ENCODE measurements at regions not wholly inside any gene's neighbourhood (a gene's known extent, or its start where the extent isn't known, plus 50 kb on each side); places are given as distances from the start of the nearest gene placed in this dataset.

- no peak for TF ChIP-seq YY1 (IDR thresholded peaks at IDR 0.05; ENCODE audit: insufficient read depth, insufficient read length)
- TF ChIP-seq SUZ12 (IDR thresholded peaks at IDR 0.05; ENCODE audit: extremely low read depth, insufficient read depth, insufficient read length), result no peak
- no peak for TF ChIP-seq ZNF274 (IDR thresholded peaks at IDR 0.05; ENCODE audit: low read depth, low read length)
Observed at GRCh38 chr9:109862452-109862851, 82.5 kb downstream of the PALM2AKAP2 start.

All from NT2/D1 (cell line).